HG03378 (cell line): ENCODE measurements at regions not wholly inside any gene's neighbourhood (a gene's known extent, or its start where the extent isn't known, plus 50 kb on each side); places are given as distances from the start of the nearest gene placed in this dataset.

Source experiments
- ATAC-seq: cut with Tn5 transposase; IDR thresholded peaks from one replicate; pipeline ENCODE4 v1.9.1; 2021; ENCODE audit warnings: mild to moderate bottlenecking, moderate library complexity; ENCODE audit not compliant: unreplicated experiment

- no peak for ATAC-seq
These were observed 175.2 kb upstream of the SALL3 start for GRCh38 chr18:78804206-78805030.

GRCh38 chr18:78805840-78806239, 173.8 kb upstream of the SALL3 start:
- no peak for ATAC-seq

GRCh38 chr18:78807668-78808067, 171.9 kb upstream of the SALL3 start:
- ATAC-seq = no peak

DNA sequence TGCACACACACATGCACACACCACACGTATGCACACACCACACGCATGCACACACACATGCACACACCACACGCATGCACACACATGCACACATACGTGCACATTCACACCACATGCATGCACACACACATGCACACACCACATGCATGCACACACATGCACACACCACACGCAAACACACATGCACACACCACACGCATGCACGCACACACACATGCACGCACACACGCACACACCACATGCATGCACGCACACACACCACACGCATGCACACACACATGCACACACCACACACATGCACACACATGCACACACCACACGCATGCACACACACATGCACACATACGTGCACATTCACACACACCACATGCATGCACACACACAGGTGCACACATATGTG, 169.8 kb upstream of the SALL3 start:
- no peak for ATAC-seq

GRCh38 chr18:78810706-78811105, 168.9 kb upstream of the SALL3 start:
- no peak for ATAC-seq

GRCh38 chr18:78812067-78812466, 167.6 kb upstream of the SALL3 start:
- no peak for ATAC-seq

DNA sequence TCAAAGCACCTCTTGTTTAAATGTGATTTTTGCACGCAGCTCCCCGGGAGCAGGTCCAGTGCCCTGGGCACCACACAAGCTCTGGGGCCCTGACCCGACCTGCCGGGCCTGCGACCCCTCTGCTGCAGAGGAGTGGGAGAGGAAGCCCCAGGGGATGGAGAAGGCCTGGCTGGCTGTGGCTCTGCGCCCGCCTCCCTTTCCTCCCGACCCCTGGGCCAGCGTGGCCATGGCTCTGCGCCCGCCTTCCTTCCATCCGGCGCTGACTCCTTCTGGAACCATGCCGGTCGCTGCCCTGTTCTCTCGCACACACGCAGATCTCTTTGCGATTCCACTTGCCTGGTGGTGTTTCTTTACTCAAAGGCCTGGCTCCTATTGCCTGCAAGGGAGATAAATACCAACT, 166.5 kb upstream of the SALL3 start:
- no peak for ATAC-seq

DNA sequence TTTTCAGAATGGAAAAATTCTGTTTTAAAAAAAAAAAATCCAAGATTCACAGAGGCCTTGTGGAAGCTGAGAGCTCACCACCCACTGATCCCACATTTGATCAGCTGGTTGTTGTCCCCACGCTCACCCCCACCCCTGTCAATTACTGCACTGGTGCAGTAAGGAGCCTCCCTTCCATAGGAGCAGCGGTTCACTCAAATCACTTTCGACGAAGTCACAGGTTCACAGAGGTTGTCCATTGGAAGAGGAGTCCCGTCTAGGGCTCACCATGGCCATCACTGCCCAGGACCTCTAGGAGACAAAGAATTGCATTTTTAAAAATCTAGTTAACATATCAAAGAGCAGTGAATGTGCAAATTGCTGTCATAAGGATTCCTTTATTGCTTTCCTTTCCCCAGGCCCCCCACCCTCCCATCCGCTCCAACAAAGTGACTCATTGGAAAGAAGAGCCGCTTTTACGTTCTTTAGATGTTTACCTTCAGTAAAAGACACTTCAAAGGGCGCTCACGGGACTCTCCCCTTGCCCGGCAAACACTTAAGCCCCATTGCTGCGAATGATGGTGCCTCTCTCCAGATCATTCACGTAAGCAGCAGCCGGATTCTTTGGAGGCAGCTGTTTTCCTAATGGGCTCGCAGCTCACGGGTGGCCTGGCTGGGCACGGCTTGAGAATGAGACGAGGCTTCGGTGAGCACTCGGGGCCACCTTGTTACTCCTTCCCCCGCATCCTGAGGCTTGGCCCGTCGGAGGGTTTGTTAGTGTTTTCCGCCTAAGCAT, 165.5 kb upstream of the SALL3 start:
- no peak for ATAC-seq

DNA sequence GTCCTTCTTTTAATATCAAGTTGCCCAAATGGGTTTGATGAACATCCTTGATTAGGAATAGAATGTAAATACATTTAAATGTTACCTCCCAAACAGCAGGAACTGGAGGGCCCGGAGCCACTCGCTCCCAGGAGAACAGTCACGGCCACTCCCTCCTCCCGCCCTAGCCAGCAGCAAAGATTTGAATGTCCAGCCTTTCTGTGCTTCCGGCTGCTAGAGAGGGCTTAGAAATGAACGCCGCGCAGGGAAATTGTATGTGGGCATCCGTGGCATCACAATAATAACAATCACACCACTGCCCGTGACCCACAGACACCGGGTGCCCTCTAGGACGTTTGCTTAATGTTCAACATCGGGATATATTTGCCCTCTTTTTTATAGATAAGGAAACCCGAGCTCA, 164.9 kb upstream of the SALL3 start:
- no peak for ATAC-seq

GRCh38 chr18:78816114-78816513, 163.5 kb upstream of the SALL3 start:
- ATAC-seq = no peak

DNA sequence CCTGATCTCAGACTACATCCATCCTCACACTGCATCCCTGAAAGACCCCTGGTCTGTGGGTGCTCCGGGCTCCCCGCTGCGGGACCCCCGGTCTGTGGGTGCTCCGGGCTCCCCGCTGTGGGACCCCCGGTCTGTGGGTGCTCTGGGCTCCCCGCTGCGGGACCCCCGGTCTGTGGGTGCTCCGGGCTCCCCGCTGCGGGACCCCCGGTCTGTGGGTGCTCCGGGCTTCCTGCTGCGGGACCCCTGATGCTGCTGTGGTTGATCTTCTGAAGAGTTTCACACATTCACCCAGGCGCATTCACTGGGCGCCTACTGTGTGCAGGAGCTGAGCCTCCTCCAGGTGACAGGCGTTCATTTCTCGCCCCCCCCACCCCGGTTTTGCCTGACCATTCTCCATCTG, 162.7 kb upstream of the SALL3 start:
- ATAC-seq = no peak

DNA sequence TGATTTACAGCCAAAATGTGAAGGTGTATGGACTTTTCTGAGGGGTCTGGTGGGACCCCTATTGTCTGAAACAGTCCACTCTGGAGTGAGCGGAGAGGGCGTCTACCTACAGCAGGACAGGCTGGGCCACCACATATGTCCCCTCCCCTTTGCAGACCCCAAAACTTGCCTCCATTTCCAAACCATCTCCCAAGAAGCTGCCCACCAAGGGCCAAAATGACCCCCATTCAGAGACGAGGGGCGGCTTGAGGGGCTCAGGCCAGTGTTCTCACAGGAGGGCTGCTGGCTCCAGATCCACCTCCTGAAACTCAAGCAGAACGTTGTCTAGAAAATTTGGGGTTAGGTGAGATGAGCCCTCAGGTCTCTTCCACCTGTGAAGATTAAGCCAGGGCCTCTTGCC, 161.1 kb upstream of the SALL3 start:
- ATAC-seq = no peak

DNA sequence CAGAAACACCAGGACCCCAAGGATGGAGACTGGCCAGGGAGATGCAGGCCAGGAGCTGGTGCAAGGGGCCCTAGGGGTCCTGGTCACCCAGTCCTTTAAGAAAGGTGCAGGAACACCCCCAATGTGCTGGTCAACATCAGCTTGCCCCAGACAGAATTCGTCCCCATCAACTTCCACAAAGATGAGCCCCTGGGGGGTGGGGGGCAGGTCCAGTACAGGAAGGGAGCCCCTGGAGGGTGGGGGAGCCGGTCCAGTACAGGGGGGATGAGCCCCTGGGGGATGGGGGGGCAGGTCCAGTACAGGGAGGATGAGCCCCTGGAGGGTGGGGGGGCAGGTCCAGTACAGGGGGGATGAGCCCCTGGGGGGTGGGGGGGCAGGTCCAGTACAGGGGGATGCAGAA, 160.7 kb upstream of the SALL3 start:
- ATAC-seq = no peak

DNA sequence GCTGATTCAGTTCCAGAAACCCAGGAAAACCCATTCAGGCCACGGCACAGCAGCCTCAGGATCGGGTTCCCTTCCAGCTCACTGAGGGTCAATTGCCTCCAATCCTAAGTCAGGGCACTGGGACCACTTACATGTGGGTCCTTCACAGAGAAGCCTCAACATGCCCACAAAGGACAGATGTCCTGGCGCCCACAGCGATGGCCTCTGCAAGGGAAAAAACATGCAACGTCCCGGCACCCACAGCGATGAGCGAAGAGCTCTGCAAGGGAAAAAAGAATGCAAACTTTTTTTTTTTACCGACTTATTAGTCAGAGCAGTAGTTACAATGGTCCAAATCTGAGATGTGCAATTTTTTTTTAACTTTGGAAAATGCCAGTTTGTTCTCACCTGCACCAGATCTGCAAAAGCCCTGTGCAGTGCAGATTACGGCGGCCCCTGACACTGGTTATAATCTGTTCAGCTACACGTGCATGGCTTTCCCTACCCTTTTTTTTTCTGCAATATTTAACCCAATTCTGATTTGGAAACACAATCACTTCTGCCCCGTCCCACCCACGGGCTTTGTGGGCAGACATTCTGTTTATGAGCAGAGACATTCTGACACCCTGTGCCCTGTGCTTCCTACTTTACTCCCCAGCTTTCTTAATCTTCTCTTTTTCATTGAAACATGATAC, 159.3 kb upstream of the SALL3 start:
- ATAC-seq = no peak

DNA sequence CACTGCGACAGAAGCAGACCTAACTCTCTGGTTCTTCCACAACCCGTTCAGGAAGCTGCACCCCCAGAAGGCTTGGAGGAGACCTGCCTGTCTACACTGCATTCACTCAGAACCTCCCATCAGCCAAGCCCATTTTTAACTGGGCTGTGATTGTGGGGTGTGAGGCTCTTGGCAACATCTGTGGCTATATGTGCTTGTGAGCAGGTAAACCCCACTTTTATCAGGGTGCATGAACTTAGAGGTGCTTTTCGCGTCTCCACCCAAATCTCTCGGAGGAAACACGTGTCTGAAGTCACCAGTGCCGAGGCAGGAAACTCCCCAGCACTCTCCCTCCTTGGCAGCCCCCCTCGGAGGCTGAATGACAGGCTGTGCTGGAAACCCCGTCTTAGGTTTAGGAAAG, 158.2 kb upstream of the SALL3 start:
- ATAC-seq = no peak

DNA sequence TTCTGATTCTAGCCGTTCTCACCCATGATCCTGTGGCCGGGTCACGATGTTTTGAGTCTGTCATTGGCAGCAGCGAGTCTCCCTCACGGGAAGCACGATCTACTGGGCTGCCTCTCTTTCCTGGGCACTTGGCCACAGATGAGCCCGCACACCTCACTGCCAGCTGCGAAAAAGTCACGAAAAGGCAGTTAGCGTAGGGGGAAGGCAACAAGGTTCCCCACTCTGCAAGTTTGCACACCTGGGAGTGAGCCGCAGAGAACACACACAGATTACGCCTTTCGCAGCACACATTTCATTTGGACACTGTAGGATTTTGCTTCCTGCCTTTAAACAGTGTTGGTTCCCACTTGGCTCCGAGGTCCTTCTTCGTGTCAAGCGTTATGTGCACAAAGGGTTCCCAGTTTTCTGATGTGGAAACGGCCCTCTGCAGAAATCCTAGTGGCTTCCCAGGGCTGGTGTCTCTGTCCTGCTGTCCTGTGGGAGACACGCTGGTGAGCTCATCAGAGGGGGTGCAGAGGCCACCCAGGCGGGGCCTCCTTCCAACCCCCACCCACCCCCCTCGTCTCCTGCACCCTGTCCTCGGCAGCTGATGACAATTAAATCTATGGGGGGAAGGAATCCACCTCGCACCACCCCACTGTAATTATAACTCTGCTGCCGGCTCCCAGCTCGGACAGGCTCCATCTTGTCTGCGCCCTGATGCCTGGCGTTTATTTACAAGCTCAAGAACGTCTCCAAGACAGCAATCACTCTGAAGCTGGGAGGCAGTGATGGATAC, 157.3 kb upstream of the SALL3 start:
- no peak for ATAC-seq

DNA sequence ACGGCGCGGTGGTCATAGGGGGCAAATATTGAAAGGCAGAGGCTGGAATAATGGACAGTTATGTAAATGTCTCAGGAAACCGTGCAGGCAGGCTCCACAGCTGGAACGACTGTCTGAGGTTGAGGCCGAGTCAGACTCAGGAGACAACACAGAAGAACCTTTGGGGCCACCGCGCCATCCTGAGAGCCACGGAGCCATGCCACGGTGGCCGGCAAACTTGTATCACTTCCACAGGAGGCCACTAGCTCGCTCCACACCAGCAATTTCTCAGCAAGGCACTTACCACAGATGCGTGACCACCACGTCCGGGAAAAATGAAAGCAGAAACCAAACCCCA, 156.7 kb upstream of the SALL3 start:
- no peak for ATAC-seq

GRCh38 chr18:78825168-78825567, 154.4 kb upstream of the SALL3 start:
- ATAC-seq = no peak

- ATAC-seq = no peak
These were observed 153.0 kb upstream of the SALL3 start for GRCh38 chr18:78826631-78827030.

DNA sequence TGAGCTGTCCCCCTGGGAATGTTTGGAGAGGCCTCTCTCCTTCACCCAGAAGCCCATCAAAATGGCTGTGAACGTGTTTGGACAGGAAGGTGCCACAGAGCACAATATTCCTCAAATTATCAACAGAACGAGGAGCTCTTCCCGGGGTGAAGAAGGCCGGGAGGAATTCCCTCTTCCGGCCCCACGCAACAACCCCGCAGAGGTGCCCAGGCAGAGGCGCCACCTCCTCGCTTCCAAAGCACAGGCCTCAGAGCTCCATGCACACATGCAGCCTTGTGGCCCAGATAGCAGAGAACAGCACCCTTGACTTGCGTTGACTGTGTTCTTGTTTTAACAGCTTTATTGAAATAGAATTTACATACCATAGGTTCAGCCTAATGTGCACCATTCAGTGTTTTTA, 152.5 kb upstream of the SALL3 start:
- ATAC-seq = no peak

- no peak for ATAC-seq
These were observed 151.5 kb upstream of the SALL3 start for GRCh38 chr18:78828131-78828530.
